NCI-H2107 treated with DMSO at 0.1 percent for 48 hours (cell line): ENCODE measurements at regions not wholly inside any gene's neighbourhood (a gene's known extent, or its start where the extent isn't known, plus 50 kb on each side); places are given as distances from the start of the nearest gene placed in this dataset.

Experiments used
- DNase-seq: peaks from one replicate; lab custom pipeline; 2025; ENCODE audit not compliant: unreplicated experiment; lab: John Stamatoyannopoulos, UW

DNA sequence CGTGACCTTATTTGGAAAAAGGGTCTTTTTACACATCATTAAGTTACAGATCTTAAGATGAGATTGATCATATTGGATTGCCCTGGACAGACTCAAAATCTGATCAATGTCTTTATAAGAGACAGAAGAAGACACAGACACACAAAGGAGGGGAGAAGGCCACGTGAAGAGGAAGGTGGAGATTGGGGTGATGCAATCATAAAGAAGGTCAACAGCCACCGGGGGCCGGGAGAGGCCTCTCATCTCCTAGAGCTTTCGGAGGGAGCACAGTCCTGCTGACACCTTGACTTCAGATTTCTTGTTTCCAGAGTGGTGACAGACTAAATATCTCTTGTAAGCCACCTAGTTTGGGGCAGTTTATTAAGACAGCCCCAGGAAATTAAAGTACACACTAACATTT is 204.6 kb upstream of the CSF3R start:
- no peak for DNase-seq

DNA sequence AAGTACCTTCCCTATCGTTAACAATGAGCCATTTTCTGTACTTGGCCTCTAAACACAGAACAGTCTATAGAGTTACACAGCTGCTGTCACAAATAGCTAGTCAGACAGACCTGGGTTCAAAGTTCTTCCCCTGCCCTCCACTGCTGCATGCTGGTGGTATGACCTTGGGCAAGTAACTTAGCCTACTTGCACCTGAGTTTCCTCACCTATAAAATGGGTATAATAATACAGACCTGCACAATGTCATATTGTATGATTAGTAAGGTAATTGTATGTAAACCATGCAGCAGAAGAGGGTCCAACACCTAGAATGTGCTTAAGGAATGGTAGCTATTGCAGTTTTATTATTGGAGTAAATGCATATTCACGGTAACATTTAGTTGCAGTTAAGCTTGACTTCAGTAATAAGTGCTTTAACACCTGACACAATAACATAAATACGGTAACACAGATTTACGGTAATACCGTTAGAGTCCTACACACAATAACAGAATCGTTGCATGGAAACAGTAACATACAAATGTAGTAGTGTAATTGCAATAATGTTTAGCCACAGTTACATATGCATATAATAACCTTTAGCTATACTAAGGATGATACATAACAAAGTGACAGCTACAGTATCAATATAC is 193.3 kb upstream of the CSF3R start:
- no peak for DNase-seq

DNA sequence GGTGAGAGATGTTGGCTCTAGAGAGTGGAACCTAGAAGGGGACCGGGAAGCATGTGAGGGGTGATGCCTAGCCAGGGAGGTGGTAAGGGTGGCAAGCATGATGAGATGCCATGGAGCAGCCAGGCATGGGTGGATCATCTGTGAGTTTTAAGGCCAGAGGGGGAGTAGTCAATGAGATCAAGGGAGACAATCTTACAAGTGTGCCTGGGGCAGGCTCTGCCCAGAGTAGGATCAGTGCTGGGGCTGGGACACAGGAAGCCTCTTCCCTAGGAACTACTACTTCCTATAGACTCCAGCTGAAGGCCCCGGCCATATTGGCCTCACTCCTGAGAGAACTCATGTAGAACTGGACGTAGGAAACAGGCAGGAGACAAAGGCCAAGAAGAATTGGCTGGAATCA is 192.4 kb upstream of the CSF3R start:
- DNase-seq, result no peak

DNA sequence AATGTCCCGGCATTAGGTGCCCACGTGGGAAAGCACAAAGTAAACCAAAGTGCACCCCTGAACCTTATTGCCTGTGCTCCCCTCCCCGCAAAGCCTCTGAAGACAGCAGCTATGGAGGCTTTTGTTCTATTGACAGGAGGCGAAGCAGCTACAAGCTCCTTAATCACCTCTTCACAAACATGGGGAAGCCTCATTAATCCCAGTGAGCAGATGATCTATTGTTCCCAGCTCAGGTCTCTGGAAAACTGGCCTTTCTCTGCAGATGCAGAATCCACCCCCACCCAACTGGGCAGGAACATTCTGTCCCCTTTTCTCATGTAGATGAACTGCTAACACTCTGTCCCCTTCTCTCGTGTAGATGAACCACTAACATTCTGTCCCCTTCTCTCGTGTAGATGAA is 190.5 kb upstream of the CSF3R start:
- peak; percentile 12 for DNase-seq

DNA sequence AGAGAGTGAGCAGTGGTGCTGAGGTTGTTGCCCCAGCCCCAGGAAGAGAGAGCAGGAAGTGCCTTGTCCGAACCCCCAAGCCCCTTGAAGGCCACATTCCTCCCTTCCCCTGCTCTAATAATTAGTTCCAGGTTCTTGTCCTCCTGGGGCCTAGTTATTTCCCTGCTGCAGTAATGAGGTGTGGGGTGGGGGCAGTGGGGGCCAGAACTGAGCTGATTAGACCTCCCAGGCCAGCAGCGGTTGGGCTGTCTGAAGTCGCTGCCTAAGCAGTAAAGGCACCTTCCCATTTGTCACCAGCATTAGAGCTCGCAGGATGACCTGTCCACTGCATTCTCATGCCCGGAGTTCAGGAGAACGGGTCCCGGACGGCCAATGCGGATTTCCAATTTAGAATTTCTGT is 186.5 kb upstream of the CSF3R start:
- no peak for DNase-seq

DNA sequence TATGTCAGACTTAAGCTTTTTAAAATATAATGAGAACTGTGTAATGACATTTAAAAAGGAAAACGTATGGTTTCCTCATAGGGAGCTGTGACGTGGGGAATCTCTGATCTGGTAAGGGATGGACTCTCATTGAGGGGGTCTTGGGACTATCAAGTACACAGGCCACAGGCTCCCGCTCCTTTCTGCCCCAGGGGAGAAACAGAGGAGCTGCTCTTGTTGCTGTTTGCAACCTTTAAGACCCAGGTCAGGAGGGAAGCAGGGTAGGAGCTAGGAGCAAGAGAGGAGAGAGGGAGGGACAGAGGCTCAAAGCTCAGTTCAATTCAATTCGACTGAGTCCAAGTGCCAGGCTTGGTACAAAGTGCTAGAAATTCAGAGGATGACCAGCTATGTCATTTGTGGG is 185.1 kb upstream of the CSF3R start:
- no peak for DNase-seq

DNA sequence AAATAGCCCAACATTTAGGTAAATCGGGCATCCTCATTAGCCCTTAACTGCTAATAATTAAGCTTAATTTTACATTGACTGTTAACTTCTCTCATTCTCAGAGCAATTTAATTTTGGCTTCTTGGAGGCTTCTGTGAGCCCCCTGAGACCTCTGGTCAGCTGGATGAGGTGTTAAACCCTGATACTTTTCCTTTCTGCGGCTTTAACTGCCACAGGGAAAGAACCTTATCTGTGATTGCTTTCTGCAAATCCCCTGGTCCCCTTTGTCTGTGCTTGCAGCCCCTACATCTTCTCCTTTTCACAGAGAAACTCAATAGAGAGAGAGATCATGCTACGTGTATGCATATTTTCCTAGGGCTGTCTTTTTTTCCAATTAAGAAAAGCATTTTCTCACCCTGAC is 184.5 kb upstream of the CSF3R start:
- DNase-seq, result no peak

DNA sequence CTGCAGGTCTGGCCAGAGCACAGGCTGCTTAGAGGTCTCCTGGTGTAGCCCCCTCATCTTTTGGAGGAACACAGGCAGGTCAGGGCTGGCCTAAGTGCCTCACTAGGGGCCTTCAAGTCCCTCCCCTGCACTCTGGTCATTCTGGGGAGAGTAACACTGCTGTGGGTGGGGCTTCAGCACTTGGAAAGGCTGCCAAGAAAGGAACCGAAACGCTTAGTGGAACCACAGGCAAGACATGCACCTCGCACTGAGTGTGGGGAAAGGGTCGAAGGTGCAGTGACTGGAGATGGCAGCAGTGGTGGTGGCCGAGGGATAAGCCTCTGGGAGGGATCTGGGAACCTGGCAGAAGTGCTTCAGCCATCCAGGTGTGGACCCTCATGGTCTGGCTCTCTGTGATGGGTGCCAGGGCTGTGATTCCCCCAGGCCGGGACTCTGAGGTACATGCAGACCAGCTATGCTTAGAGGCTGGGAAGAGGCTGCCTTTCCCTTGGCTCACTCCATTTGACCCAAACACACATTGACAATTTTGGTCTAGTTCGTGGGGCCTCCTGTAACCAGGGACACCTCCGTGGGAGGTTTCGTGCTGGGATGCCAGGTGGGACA is 182.9 kb upstream of the CSF3R start:
- no peak for DNase-seq

DNA sequence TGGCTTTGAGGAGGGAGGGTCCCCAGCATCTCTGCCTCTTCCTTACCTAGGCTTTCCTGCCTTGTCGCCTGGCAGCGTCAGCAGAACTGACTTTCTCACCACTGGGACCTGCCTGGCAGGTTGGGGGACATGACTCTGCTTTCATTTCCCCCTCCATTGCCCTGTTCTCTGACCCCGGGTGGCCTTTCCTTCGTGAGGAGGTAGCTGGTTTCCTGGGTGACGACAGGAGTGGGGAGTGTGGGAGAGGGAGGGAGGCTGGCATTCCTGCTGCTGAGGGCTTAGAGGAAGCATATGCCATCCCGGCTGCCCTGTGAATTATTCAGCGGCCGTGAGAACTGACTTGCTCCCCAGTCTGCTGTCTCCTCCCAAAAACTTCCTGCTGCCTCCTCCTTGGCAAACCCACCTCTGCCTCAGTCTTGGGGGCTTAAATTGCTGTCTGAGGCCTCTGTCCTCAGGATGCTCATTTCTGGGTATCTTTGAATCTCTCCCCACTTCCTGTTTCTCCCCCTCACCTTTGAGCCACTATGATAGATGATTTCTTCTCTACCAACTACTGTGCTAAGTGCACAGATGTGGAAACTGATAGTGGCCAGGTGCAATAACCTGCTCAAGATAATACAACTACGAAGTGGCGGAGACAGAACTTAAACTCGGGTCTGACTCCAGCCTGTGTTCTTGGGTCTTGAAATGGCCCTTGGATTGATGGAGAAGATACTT is 182.0 kb upstream of the CSF3R start:
- no peak for DNase-seq

DNA sequence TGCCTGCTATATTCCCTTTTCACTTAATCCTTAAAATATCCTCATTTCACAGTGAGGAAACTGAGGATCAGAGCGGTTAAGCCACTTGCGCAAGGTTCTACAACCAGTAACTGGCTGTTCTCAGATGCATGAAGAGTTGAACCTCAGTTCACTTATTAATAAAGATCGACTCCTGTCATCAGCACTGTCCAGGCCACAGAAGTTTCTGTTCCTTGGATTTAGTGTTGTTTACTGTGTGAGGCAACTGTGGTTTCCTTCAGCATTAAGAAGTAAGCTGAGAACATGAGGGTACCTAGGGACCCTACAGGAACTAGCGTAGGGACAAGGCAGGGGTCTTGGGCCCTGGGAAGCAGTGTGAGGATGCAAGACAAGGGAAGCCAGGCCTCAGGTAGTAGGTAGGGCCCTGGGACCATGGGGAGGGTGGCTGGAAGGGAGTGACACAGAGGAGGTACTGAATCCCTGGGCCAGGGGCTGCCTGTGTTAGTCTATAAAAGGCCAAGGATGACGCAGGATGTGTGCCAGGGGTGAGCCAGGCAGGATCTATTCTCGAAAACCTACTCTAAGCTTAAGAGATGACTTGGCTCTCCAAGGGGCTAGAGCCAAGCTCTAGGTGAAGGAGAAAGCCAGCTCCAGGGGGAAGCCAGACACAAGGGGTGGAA is 181.2 kb upstream of the CSF3R start:
- DNase-seq, result no peak

DNA sequence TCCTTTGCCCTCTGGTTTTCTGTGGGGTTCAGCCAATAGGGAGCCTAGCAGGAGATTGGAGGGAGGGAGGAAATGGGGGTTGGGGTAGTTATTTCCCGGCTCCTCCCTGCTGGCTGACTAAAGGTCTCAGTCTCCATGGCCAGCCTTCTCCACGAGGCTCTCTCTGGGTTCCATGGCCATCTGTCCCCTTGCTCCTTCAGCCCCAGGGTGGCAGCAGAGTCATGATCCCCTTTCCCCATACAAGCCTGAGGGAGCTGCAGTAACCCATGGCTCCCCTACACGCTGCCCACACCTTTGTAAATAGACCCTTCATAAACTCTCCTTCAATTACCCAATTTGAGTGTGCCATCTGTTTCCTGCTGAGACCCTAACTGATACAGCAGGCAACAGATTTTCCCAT is 176.1 kb upstream of the CSF3R start:
- DNase-seq, result no peak

DNA sequence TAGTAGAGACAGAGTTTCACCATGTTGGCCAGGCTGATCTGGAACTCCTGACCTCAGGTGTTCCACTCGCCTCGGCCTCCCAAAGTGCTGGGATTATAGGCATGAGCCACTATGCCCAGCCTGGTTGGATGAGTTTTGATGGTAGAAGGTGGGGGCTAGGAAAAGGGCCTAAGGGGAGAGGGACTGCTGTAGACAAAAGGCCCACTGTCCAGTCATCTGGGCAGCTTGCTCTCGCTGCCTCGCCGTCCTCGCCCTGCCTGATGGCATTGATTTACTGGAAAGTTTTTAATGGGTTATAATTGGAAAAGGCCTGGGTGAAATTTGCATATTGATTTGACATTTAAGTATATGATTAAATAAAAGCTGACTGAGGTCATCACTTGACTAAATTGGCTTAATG is 175.1 kb upstream of the CSF3R start:
- DNase-seq, result no peak

DNA sequence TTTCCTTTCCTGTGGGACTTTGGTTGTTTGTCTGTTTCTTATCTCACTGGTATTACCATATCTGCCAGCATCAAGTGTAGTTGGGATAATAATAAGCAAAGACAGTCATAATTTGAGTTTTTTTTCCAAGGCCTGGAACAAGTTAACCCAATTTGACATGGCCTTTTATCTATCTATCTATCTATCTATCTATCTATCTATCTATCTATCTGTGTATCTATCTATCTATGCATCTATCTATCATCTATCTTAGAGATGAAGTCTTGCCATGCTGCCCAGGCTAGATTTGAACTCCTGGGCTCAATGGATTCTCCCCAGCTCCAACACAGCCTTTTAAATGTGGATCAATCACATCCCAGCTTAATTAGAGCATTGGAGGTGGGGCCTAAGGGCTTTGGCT is 174.1 kb upstream of the CSF3R start:
- DNase-seq, result no peak

DNA sequence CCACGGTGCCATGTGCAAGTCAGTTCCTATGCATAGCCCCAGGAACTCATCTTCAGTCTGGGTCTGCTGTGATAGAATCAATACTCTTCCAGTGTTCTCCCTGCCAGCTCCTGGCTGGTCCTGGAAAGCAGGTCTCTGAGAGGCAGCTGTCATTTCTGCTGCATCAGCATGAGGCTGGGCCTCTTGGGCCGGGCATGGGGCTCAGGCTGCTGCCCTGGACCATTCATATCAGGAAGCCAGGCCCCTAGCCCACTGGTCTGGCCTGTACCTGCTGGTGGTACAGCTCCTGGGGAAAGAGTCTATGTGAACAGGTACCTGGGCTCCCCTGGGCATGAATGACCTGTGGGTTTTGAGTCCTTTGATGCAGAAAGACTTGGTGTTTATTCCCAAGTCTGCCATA is 173.6 kb upstream of the CSF3R start:
- no peak for DNase-seq

DNA sequence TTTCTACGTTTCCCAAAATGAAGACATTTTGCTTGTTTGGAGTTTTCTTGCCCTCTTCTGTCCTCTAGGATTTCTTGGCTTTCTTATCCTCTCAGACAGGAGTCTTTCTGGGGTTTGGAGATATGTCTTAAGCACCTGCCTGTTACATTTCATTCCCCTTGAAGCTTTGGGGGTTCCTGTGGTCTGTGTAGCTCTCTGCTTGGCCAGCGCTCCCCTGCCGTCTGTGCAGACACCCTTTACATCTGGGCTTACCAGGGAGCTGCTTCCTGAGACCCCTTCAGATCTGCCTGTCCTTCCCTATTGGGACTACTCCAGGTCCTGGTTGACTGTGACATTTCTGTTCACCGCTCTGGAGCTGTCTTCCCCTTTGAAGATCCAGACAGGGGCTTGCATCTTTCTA is 171.9 kb upstream of the CSF3R start:
- no peak for DNase-seq

DNA sequence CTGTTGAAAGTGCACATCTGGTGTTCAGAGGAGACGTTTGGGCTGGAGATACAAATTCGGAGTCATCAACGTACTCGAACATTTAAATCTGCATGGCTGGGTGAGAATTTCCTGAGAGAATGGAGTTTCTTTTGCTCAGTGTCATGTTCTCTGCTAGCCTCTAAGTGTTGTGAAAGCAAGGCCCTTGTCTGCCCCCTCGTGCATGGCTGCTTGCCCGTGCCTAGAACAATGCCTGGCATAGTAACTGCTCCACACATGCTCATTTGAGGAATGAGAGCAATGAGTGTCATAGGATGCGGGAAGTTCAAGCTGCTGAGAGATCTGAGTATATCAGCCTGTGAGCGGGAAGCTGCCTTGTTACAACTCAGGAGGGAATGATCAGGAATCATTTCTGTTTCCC is 171.1 kb upstream of the CSF3R start:
- DNase-seq, result peak; percentile 91

DNA sequence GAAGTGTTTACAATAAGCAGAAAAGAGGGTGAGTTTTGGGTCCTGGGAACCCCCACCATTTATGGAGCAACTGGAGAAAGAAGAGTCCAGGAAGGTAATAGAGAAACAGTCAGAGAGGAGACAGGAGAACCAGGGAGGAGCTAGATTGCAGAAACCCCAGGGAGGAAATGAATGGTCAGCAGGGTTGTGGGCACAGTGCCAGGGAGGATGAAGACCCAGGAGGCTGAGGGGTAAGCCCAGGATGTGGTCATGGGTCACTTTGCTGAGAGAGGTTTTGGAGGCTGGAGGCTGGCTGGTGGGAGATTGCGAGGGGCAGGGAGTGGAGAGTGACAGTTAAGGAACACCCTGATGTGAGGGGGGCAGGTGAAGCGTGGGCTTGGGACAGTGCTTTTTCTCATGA is 169.9 kb upstream of the CSF3R start:
- no peak for DNase-seq

DNA sequence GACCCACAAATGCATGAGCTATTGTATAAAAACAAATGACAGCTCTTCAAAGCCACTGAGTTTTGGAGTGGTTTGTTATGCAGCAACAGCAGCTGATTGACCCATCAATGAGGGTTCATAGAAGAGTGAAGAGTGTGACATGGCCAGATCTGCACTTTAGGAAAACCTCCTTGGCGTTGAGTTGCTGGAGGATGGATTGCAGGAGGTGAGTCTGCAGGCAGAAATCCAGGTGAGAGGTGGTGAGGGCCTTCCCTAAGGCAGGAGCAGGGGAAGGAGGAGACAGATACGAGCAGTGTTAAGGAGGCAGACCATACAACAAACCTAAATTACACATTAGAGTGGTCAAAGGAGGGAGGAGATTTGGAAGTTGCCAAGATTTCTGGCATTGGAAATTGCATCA is 169.3 kb upstream of the CSF3R start:
- DNase-seq, result no peak

DNA sequence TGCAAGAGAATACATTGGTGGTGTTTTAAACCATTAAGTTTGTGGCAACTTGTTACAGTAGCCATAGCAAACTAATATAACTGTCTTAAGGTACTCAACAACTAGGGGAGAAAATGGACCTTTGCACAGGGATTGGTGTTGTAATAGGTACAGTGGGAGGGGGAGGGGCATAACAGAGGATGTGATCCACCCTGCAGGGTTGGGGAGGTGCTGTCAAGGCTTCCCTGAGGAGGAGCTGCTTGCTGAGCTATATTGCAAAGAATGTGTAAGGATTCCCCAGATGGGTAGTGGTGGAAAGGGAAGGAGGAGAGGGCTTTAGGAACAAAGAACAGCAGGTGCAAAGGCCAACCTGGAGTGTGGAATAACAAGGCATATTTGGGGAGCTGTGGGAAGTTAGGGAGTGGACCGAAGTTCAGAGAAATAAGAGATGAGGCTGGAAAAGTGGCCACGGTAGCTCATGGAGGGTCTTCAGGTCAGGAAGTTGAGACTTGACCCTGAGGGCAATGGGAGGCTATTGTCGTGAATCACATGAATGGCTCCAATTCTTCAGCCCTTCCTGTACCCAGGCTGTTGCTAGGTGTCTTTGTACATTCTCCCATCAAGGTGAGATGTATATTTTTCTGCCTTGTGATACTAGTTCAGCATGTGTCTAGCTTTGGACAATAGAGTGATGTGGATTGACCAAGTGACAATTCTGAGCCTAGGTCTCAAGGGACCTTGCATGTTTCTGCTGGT is 168.6 kb upstream of the CSF3R start:
- DNase-seq, result no peak

DNA sequence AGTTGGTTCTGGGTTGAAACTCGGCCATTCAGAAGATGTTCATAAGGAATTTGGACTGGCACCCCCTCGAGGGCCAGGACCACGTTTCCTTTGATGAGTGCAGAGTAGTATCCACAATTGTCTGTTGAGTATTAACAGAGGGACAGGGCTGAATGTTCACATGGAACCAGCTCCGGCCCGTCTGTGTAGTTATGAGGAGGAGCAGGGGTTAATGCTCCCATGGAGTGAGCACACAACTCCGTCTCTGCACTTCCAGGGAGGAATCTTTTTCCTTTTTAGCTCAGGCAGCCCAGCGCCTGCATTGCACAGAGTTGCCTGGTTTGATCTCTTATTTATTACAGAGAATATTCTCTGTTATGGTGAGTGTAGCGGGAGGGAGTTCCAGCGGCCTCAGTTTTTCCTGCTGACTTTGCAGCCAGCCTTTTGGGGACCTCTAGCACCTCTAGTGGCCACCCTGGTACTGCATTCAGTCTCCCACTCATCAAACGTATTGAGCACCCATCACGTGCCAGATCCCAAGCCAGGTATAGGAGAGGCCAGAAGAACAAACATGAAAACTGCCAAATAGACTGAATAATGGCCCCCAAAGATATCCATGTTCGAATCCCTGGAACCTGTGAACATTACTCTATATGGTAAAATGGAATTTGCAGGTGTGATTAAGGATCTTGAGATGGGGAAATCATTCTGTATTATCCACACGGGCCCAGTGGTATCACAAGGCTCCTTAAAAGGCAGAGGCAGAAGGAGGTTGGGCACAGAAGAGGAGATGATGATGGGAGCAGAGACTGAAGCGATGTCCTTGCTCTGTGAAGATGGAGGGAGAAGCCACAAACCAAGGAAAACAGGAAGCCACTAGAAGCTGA is 167.7 kb upstream of the CSF3R start:
- DNase-seq, result peak; percentile 46

DNA sequence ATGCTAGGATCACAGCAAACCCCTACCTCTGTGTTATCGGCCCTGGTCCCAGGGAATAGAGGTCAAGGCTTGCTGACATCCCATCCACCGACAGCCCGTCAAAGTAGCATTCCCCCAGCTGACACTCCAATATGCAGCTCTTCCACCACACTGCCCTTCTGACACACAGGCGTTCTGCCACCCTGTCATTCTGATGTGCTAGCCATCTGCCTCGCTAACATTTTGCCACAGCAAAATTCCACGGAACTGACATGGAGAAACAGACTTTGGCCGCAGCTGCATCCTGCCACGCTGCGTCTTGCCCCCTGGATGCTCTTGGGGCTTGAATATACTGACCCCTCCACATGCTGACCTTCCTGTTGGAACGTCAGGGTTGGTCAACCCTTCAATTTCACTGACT is 163.2 kb upstream of the CSF3R start:
- no peak for DNase-seq
